HT-29 (cell line): ENCODE measurements at regions not wholly inside any gene's neighbourhood (a gene's known extent, or its start where the extent isn't known, plus 50 kb on each side); places are given as distances from the start of the nearest gene placed in this dataset.
"Not testable (repeated sequence)": the region's sequence is repeated elsewhere in the genome, so short reads cannot be mapped to it uniquely, and the experiment has no call there.

ENCODE experiments used
- DNase-seq: peaks from one replicate; pipeline ENCODE4 v3.0.0-alpha.2; 2015; ENCODE audit warnings: low spot score

DNA sequence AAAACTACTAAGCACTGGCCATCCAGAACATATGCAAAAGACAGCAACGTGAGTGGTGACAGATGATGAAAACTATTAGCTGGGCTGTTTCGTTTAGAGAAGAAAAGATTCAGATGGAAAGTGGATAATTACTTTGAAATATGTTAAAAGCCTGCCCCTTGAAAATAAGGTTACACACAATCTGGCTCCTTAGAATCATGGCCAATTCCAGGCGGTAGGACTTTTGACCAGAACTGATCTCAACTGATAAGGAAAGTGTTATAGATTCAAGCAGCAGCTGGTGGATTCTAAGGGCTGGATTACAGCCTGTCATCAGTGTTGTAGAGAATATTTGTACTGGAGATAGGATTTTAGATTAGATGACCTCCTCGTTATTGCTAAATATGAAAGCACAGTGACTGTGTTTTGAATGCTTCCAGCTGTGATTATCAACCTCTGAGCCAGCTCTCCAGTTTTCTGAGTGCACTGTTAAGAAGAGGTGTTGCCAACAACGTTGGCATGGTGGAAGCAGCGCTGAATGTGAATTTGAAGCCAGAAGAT, 75.1 kb downstream of the KBTBD2 start:
- not testable (repeated sequence) for DNase-seq

- not testable (repeated sequence) for DNase-seq
Observed at GRCh38 chr7:32814779-32815178, 76.8 kb downstream of the KBTBD2 start.

DNA sequence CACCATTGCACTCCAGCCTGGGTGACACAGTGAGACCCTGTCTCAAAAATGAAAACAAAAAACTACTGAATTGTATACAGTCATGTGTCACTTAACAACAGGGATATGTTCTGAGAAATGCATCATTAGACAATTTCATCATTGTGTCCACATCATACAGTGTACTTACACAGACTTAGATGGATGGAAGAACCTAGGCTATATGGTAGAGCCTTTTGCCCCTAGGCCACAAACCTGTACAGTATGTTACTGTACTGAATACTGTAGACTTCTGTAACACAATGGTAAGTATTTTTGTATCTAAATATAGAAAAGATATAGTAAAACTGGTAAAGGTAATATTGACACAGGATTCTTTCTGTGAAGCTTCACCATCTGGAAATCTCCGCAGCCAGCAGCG, 81.7 kb downstream of the KBTBD2 start:
- DNase-seq: no peak

DNA sequence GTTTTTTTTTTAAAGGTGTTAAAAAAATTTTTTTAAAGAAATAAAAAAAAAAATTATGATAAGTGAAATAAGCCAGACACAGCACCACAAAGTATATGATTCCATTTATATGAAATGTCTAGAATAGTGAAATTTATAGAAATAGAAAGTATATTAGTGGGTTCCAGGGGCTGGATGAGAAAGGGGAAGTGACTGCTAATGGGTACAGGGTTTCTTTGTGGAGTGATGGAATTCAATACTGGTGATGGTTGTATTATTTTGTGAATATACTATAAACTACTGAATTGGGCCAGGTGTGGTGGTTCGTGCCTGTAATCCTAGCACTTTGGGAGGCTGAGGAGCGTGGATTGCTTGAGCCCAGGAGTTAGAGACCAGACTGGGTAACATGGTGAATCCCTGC, 82.2 kb downstream of the KBTBD2 start:
- DNase-seq: no peak

- DNase-seq: no peak
Observed at GRCh38 chr7:32803406-32804141, 88.0 kb downstream of the KBTBD2 start.

- DNase-seq: no peak
Observed at GRCh38 chr7:32802305-32802910, 89.2 kb downstream of the KBTBD2 start.

DNA sequence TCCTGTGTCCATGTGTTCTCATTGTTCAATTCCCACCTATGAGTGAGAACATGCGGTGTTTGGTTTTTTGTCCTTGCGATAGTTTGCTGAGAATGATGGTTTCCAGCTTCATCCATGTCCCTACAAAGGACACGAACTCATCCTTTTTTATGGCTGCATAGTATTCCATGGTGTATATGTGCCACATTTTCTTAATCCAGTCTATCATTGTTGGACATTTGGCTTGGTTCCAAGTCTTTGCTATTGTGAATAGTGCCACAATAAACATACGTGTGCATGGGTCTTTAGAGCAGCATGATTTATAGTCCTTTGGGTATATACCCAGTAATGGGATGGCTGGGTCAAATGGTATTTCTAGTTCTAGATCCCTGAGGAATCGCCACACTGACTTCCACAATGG, 98.5 kb downstream of the KBTBD2 start:
- DNase-seq: not testable (repeated sequence)

- not testable (repeated sequence) for DNase-seq
Observed at GRCh38 chr7:32790766-32791430, 100.7 kb downstream of the KBTBD2 start.

DNA sequence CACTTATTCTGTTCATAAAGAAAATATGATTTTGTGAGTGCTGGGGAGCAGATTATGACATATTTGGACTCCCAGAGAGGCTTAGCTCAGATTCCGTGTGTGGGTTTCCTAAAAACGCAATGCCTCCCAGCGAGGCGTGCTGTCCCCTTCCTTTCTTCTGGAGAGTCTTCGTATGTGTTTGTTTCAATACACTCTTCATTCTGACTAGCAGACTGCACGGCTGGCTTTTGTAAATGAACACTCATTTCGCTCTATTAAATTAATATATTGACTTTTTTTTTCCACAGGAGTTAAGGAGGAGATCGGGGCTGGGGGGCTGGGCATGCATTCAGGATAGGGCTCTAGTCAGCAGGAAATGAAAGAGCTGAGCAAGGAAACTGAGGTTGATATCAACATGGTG, 102.3 kb downstream of the KBTBD2 start:
- not testable (repeated sequence) for DNase-seq

- DNase-seq: not testable (repeated sequence)
Observed at GRCh38 chr7:32788174-32788573, 103.4 kb downstream of the KBTBD2 start.

GRCh38 chr7:32785365-32785944, 106.1 kb downstream of the KBTBD2 start:
- not testable (repeated sequence) for DNase-seq

DNA sequence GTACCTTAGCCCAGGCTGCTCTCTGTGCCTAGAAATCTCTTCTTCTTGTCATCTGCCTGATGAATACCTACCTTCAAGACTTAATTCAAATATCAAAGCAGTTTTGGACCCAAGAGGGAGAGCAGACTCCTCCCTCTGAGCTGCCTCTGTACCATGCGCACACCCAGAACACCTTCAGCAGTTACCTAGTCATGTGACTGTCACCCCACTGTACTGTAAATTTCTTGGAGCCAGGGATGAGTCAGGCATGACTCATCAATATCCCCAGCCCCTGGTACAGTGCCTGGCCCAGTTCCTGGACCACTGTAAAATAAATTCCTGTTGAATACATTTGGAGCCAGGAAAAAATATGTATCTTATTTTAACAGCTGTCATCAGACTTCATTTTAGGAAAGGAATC, 111.7 kb downstream of the KBTBD2 start:
- not testable (repeated sequence) for DNase-seq

DNA sequence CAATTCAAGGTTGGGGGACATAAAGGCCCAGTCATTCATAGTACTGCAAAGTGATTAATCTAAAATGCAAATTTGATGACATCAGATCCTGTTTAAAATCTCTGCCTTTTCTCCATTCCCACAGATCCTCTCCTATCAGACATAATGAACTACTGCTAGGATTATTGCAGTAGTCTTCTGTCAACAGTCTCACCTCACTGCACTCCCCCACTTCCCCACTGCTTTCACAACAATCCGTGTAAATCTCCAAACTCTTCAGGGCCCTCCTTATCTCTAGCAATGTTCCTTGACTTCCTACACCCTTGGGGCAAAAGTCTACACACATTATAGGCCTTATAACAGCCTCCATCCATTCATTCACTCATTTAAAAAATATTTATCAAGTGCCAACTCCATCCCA, 112.4 kb downstream of the KBTBD2 start:
- no peak for DNase-seq

- DNase-seq: not testable (repeated sequence)
Observed at GRCh38 chr7:32777041-32777666, 114.4 kb downstream of the KBTBD2 start.

GRCh38 chr7:32776318-32776717, 115.2 kb downstream of the KBTBD2 start:
- DNase-seq: not testable (repeated sequence)

GRCh38 chr7:32775809-32776208, 115.8 kb downstream of the KBTBD2 start:
- not testable (repeated sequence) for DNase-seq

GRCh38 chr7:32774541-32774951, 117.0 kb downstream of the KBTBD2 start:
- no peak for DNase-seq

DNA sequence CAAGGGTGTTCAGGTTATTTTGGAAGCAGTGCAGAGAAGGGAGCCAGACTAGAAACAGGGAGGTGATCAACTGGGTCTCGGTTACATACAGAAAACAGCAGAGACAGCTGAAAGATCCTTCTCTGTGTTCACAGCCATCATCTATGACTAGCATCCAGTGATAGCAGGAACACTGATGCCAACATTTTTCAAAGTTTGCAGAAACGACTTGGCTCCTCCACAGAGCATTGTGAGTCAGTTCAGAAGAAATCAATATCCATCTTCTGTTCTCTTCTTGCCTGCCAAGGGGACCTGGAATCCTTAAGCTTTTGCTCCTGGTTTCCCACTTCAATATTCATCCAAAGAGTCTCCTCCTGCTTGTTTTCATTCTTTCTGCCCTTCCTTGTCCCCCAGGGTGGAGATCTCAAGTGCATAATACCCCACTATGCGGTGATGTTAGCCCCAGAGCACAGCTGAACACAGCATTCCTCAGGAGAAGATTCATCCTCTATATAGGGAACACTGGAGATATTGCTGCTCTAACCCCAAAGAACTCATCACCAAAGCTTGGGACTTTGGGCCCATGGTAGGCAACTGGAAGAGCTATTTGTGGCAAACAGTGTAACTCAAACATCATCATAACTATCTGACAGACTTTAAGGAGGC, 122.6 kb downstream of the KBTBD2 start:
- DNase-seq: not testable (repeated sequence)

DNA sequence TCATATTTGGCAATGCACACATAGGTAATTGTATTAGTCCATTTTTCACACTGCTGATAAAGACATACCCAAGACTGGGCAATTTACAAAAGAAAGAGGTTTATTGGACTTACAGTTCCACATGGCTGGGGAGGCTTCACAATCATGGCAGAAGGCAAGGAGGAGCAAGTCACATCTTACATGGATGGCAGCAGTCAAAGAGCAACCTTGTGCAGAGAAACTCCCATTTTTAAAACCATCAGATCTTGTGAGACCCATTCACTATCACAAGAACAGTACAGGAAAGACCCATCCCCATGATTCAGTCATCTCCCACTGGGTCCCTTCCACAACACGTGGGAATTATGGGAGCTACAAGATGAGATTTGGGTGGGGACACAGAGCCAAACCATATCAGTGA, 123.2 kb downstream of the KBTBD2 start:
- not testable (repeated sequence) for DNase-seq

GRCh38 chr7:32765649-32766251, 125.8 kb downstream of the KBTBD2 start:
- DNase-seq: peak; percentile 58

- no peak for DNase-seq
Observed at GRCh38 chr7:32765185-32765584, 126.4 kb downstream of the KBTBD2 start.
